ENCODE measurements at regions not wholly inside any gene's neighbourhood (a gene's known extent, or its start where the extent isn't known, plus 50 kb on each side); places are given as distances from the start of the nearest gene placed in this dataset.

GRCh38 chr2:41863062-41863461 is 184.8 kb upstream of the PKDCC start:
- no peak for TF ChIP-seq CTCF (IDR thresholded peaks at IDR 0.05)
- no peak for TF ChIP-seq POLR2A (IDR thresholded peaks at IDR 0.05)

All from thyroid gland (tissue), 4 donors.